Sigmoid colon (tissue), 3 donors: ENCODE measurements at regions not wholly inside any gene's neighbourhood (a gene's known extent, or its start where the extent isn't known, plus 50 kb on each side); places are given as distances from the start of the nearest gene placed in this dataset.

Experiments used
- POLR2A ChIP-seq, 2 donors: fragments of 450-650 bp; IDR thresholded peaks; one replicate each; pipeline ENCODE4 v1.6.1; 2016; ENCODE audit warnings: antibody characterized with exemption in 2 of 2, mild to moderate bottlenecking in 2 of 2, moderate library complexity in 2 of 2
- TF ChIP-seq, protein P1 (sequence below), 4 experiments: fragments of 450-650 bp in 3 of 4; fragments of 200-600 bp in 1 of 4; IDR thresholded peaks; one replicate each; pipeline ENCODE4 v1.5.1; 2016 to 2019; ENCODE audit warnings: antibody characterized with exemption in 4 of 4, mild to moderate bottlenecking in 3 of 4, moderate library complexity in 2 of 4

DNA sequence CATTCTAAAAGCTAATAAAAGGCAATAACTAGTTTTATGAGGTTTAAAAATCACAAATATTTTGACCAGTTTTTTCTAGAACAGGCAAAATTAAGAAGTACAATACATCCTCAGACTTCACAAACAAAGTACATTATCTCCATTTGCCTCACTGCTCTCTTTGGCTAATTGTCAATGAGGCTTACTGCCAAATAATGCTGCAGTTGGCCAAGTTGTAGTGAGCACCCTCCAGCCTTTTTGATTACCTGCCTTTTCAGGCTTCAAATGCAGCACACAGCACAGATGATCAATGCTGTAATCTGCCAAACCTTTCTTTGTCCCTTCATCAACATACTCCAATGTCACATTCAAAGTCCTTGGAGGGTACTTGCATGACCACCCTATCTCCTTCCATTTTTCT, 605.2 kb downstream of the KLHL13 start:
- TF ChIP-seq, protein P1, sequence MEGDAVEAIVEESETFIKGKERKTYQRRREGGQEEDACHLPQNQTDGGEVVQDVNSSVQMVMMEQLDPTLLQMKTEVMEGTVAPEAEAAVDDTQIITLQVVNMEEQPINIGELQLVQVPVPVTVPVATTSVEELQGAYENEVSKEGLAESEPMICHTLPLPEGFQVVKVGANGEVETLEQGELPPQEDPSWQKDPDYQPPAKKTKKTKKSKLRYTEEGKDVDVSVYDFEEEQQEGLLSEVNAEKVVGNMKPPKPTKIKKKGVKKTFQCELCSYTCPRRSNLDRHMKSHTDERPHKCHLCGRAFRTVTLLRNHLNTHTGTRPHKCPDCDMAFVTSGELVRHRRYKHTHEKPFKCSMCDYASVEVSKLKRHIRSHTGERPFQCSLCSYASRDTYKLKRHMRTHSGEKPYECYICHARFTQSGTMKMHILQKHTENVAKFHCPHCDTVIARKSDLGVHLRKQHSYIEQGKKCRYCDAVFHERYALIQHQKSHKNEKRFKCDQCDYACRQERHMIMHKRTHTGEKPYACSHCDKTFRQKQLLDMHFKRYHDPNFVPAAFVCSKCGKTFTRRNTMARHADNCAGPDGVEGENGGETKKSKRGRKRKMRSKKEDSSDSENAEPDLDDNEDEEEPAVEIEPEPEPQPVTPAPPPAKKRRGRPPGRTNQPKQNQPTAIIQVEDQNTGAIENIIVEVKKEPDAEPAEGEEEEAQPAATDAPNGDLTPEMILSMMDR (IDR thresholded peaks at IDR 0.05) = no peak
- TF ChIP-seq POLR2A (IDR thresholded peaks at IDR 0.05) = no peak
